ENCODE measurements at regions not wholly inside any gene's neighbourhood (a gene's known extent, or its start where the extent isn't known, plus 50 kb on each side); places are given as distances from the start of the nearest gene placed in this dataset.

GRCh38 chr10:23648618-23649017, 209.7 kb downstream of the OTUD1 start (continued):
- TF ChIP-seq ZNF687 (IDR thresholded peaks at IDR 0.05) (no peak), POU2F2 (IDR thresholded peaks at IDR 0.05; ENCODE audit: borderline replicate concordance, low read depth, low read length) (no peak), EED (IDR thresholded peaks at IDR 0.05; ENCODE audit: low read depth) (no peak), CEBPZ (IDR thresholded peaks at IDR 0.05; ENCODE audit: low read depth, low read length) (no peak), NFYB (IDR thresholded peaks at IDR 0.05; ENCODE audit: insufficient read depth, low read depth, low read length) (no peak), SP1 (IDR thresholded peaks at IDR 0.05; ENCODE audit: low read depth, low read length) (no peak)

DNA sequence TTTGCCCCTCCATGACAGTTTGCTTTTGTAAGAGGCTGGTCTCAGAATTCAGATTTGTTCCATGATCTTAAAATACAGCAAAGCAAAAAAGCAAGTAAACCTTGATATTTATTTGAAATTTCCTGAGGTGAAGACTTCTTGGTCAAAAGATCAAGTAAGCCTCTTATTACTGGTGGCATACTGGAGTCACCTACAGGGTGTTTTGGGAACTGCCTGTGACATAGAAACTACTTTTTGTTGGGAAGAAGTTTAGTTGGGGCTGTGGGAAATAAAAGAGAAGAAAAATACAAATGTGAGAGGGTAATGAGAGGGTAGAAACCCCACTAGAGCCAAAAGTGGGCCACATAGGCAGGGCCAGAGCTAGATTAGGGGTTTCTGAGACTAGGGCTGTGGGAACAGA, 217.9 kb downstream of the OTUD1 start:
- Histone ChIP-seq H3K4me3 (no peak overlapping the region), H3K36me3 (ENCODE audit: control insufficient read depth in 2 of 2, insufficient read depth in 2 of 2, low read length in 1 of 2) (no peaks in the 10 kb centered on the region), H2AFZ (ENCODE audit: control insufficient read depth, low read depth, low read length) (no peak overlapping the region), H4K20me1 (ENCODE audit: control insufficient read depth, insufficient read depth) (no peaks in the 10 kb centered on the region), H3K9ac (ENCODE audit: control insufficient read depth, insufficient read depth, low read length) (no peak overlapping the region), H3K9me3 (replicated peaks; ENCODE audit: control insufficient read depth, insufficient read depth, low read length) (no peaks in the 10 kb centered on the region), H3K4me2 (ENCODE audit: control insufficient read depth, insufficient read depth) (no peak overlapping the region), H3K79me2 (ENCODE audit: control insufficient read depth, insufficient read depth, low read length) (no peaks in the 10 kb centered on the region), H3K27ac (ENCODE audit: control insufficient read depth, insufficient read depth) (no peak overlapping the region), H3K27me3 (replicated peaks in 1 of 2; ENCODE audit: control insufficient read depth in 2 of 2, insufficient read depth in 2 of 2, low read length in 1 of 2) (no peaks in the 10 kb centered on the region), H3K4me1 (ENCODE audit: control insufficient read depth, insufficient read depth, low read length) (no peaks in the 10 kb centered on the region)
- no TSS peak for BruUV-seq (replicated peaks)
- ChIA-PET RAD21 (ENCODE audit: unreplicated experiment) (no interaction called here), POLR2A (no interaction called here), SMC1A (ENCODE audit: uncharacterized antibody, unreplicated experiment) (interaction anchor here (0.9 kb wide), 1 partner anchor 13 kb away, joined by 3 read pairs; no protein-coding TSS in a partner anchor), CTCF (no interaction called here)
- intact Hi-C loops (cut with micrococcal nuclease; ENCODE audit: unreplicated experiment): loop anchor here (5.0 kb wide), 1 partner anchor 499 kb away; no protein-coding TSS in a partner anchor
- no peak for FAIRE-seq
- in situ Hi-C loops (cut with MboI): no loop called here
- TF ChIP-seq RAD21 (IDR thresholded peaks at IDR 0.05; ENCODE audit: insufficient read depth, low read depth, low read length) (peak; percentile 46), SMC3 (IDR thresholded peaks at IDR 0.05; ENCODE audit: borderline replicate concordance, low read length) (peak; percentile 36; the same call in 1 of the 2 replicates), CTCF (IDR thresholded peaks at IDR 0.05 in 2 of 3, conservative IDR thresholded peaks at IDR 0.05 in 1 of 3; ENCODE audit: control insufficient read depth in 2 of 3, extremely low read depth in 1 of 3, insufficient read depth in 1 of 3, low read depth in 3 of 3, low read length in 3 of 3) (peak in 2 of 3 experiments; percentile 16 to 33; a peak in 2 of 6 replicates), NR2C2 (IDR thresholded peaks at IDR 0.05; ENCODE audit: borderline replicate concordance, control insufficient read depth, insufficient read length, low read depth) (no peak)
- ATAC-seq: no peak
- DNase-seq (ENCODE audit: low read depth, low spot score): no peak

Data from GM12878 (cell line).